Thoracic aorta (tissue), 2 donors: ENCODE measurements at regions not wholly inside any gene's neighbourhood (a gene's known extent, or its start where the extent isn't known, plus 50 kb on each side); places are given as distances from the start of the nearest gene placed in this dataset.

ENCODE experiments used
- ATAC-seq: fragments of 150-250 bp; one replicate; pipeline ENCODE4 v1.8.0; 2017; ENCODE audit warnings: low read depth; ENCODE audit not compliant: insufficient number of reproducible peaks, low FRiP score
- DNase-seq: peaks from one replicate; pipeline ENCODE4 v3.0.0-alpha.2; 2020; ENCODE audit warnings: low spot score
- H3K27ac ChIP-seq, 2 donors: fragments of 200-600 bp; sonication (generic); 1 replicate in 1 of 2; 2 replicates in 1 of 2; pipeline ENCODE4 v1.5.1; 2016; ENCODE audit warnings: mild to moderate bottlenecking in 2 of 2, moderate library complexity in 2 of 2
- H3K27me3 ChIP-seq: fragments of 200-600 bp; sonication (generic); replicated peaks from 2 replicates; pipeline ENCODE4 v1.6.0; 2016; ENCODE audit warnings: mild to moderate bottlenecking; ENCODE audit not compliant: insufficient read depth
- H3K36me3 ChIP-seq: fragments of 200-600 bp; sonication (generic); one replicate; pipeline ENCODE4 v1.5.1; 2016
- H3K4me1 ChIP-seq, 2 donors: fragments of 200-600 bp; sonication (generic); 1 replicate in 1 of 2; 2 replicates in 1 of 2; pipeline versions ENCODE4 v1.5.1 to v1.6.0; 2016; ENCODE audit warnings: low read depth in 2 of 2, mild to moderate bottlenecking in 1 of 2; ENCODE audit not compliant: control insufficient read depth in 1 of 2
- H3K4me3 ChIP-seq: fragments of 200-600 bp; sonication (generic); 2 replicates; pipeline ENCODE4 v1.5.1; 2016; ENCODE audit warnings: mild to moderate bottlenecking
- H3K9me3 ChIP-seq: fragments of 200-600 bp; sonication (generic); 2 replicates; pipeline ENCODE4 v1.5.1; 2016
- CTCF ChIP-seq: fragments of 200-600 bp; sonication (generic); IDR thresholded peaks from one replicate; pipeline ENCODE4 v1.5.1; 2019; ENCODE audit warnings: antibody characterized with exemption

GRCh38 chr6:15879371-15880261, 216.8 kb upstream of the DTNBP1 start:
- Histone ChIP-seq H3K27ac (no peak overlapping the region), H3K27me3 (no peaks in the 10 kb centered on the region), H3K36me3 (no peaks in the 10 kb centered on the region), H3K4me3 (no peak overlapping the region), H3K9me3 (no peaks in the 10 kb centered on the region), H3K4me1 (no peaks in the 10 kb centered on the region)
- no peak for TF ChIP-seq CTCF
- ATAC-seq (no peak), DNase-seq (no peak)

DNA sequence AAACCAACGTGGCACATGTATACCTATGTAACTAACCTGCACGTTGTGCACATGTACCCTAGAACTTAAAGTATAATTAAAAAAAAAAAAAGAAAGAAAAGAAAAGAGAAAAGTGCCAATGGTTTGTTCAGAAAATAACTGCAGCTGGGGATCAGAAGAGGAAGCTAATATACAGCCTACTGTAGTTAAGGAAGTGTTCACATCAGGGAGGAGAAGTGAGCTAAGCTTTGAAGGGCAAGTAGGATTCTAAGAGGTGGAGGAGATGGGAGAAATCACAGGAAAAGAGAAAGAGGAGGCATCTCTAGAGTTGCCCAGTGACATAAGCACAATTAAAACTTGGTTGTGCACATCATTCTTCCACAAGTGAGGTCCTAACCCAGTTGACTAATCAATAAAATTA, 214.4 kb upstream of the DTNBP1 start:
- no peaks in the 10 kb centered on the region for H3K36me3 ChIP-seq
- no peaks in the 10 kb centered on the region for H3K4me1 ChIP-seq
- no peak for ATAC-seq
- H3K27me3 ChIP-seq, result no peaks in the 10 kb centered on the region
- no peaks in the 10 kb centered on the region for H3K9me3 ChIP-seq
- TF ChIP-seq CTCF, result no peak
- no peak overlapping the region for H3K4me3 ChIP-seq
- DNase-seq, result no peak
- H3K27ac ChIP-seq, result no peak overlapping the region

DNA sequence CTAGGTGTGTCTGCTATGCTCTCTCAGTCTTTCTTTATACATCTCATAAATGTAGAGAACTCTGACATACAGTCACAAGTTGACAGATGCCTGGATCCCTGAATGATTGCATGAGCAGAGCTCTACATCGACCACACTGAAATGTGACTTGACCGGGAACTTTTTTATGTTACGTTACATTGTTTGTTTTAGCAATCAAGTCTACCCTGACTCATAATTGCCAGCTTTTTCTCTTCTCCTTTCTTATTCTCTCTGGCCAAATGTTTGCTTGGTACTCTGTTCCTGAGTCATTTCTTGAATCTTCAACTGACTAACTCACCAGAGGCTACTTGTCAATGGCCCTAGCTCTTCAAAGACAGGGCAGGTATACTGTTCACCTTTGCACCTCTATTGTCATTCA, 213.6 kb upstream of the DTNBP1 start:
- ATAC-seq, result no peak
- H3K27ac ChIP-seq, result no peak overlapping the region
- TF ChIP-seq CTCF, result no peak

GRCh38 chr6:15875797-15876196, 213.0 kb upstream of the DTNBP1 start:
- Histone ChIP-seq H3K4me1 (no peaks in the 10 kb centered on the region), H3K9me3 (no peaks in the 10 kb centered on the region), H3K27ac (no peak overlapping the region), H3K36me3 (no peaks in the 10 kb centered on the region), H3K4me3 (no peak overlapping the region), H3K27me3 (no peaks in the 10 kb centered on the region)
- ATAC-seq (no peak), DNase-seq (no peak)
- no peak for TF ChIP-seq CTCF

More for the DNA sequence above, 213.6 kb upstream of the DTNBP1 start:
- no peak for DNase-seq
- H3K4me3 ChIP-seq, result no peak overlapping the region
- H3K36me3 ChIP-seq, result no peaks in the 10 kb centered on the region
- H3K9me3 ChIP-seq, result no peaks in the 10 kb centered on the region
- H3K4me1 ChIP-seq, result no peaks in the 10 kb centered on the region
- H3K27me3 ChIP-seq, result no peaks in the 10 kb centered on the region

GRCh38 chr6:15874821-15875220, 212.0 kb upstream of the DTNBP1 start:
- Histone ChIP-seq H3K4me3 (no peak overlapping the region), H3K27me3 (no peaks in the 10 kb centered on the region), H3K27ac (no peak overlapping the region), H3K9me3 (no peaks in the 10 kb centered on the region), H3K36me3 (no peaks in the 10 kb centered on the region), H3K4me1 (no peaks in the 10 kb centered on the region)
- DNase-seq, result no peak
- no peak for TF ChIP-seq CTCF
- ATAC-seq, result no peak
